ENCODE measurements at regions not wholly inside any gene's neighbourhood (a gene's known extent, or its start where the extent isn't known, plus 50 kb on each side); places are given as distances from the start of the nearest gene placed in this dataset.

DNA sequence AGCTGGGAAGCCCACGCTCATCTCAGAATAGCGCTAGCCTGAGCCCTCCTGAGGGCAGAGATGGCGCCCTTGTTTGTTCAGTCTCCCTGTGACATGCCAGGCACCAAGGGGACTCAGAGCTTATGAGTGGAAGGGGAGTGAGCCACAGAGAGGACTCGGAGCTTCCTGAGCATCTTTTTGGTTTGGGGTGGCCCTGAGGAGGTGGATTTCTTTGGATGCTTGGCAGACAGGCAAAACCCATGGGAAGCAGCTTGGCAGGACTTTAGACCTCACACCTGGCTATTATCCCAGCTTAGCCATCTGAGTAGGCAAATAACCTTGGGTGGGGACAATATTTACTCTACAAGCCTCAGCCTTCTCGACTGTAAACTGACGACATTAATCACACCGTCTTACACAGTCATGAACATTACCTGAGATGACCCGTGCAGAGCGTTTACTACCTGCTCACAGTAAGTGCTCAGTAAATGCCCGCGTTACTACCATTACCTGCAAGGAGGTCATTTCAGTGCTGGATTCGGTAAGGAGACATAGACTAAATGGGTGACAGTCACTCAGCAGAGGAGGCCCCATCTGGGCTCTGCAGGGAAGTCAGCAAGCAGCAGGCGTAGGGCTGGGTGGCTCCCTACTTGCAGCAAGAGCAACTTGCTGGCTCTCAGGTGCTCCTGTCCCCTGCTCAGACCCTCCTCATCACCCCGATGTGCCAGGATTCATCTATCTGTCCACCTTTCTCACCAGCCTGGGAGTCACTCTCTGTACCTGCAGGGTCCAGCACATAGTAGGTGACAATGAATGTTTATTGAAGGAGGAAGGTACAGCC lies 54.9 kb downstream of the KLHDC7A start:
- DNase-seq (ENCODE audit: low spot score): peak; percentile 44
- no peaks in the 10 kb centered on the region for H3K36me3 ChIP-seq
- no peaks in the 10 kb centered on the region for H3K27me3 ChIP-seq
- H3K4me1 ChIP-seq: no peaks in the 10 kb centered on the region
- H3K4me3 ChIP-seq: no peak overlapping the region
- H3K9me3 ChIP-seq: no peaks in the 10 kb centered on the region
- no peak for TF ChIP-seq CTCF (IDR thresholded peaks at IDR 0.05)
- no peak overlapping the region for H3K27ac ChIP-seq

DNA sequence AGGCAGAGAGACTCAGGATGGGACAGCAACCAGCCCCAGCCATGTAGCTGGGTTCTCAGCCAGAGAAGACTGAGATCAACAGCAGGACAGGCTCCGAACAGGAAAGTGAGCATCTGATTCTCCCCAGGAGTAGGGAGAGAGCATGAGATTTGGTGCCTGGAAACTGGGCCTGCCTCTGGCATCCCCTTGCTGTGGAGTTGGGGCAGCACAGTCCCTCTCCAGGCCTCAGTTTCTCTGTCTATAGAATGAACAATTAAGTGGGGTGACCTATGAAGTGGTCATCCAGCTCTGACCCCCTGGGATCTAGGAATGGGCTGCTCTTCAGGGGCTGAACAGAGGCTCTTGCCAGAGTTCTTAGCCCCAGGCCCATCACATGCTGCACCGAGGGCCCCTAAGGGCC lies 55.6 kb downstream of the KLHDC7A start:
- Histone ChIP-seq H3K4me1 (no peaks in the 10 kb centered on the region), H3K9me3 (no peaks in the 10 kb centered on the region), H3K27me3 (no peaks in the 10 kb centered on the region), H3K27ac (no peak overlapping the region), H3K4me3 (no peak overlapping the region), H3K36me3 (no peaks in the 10 kb centered on the region)
- DNase-seq (ENCODE audit: low spot score): no peak
- TF ChIP-seq CTCF (IDR thresholded peaks at IDR 0.05): no peak

DNA sequence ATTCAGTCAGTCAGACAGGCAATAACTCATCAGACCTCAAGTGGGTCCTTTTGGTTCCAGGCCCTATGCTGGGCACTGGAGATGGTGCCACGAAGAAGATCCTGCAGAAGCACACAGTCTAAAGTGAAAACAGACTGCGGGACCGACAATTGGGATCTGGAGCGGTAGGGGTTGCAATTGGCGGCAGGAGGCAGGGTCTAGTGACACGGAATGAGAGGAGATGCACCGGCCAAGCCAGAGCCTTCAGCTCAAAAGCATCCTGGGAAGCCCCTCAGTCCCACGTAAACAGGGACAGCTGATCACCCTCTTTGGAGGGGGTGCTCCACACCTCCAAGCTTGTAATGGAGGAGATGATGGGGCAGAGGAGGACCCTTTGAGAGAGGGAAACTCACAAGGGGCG lies 56.2 kb downstream of the KLHDC7A start:
- Histone ChIP-seq H3K27me3 (no peaks in the 10 kb centered on the region), H3K4me1 (no peaks in the 10 kb centered on the region), H3K27ac (no peak overlapping the region), H3K4me3 (no peak overlapping the region), H3K9me3 (no peaks in the 10 kb centered on the region), H3K36me3 (no peaks in the 10 kb centered on the region)
- no peak for DNase-seq (ENCODE audit: low spot score)
- no peak for TF ChIP-seq CTCF (IDR thresholded peaks at IDR 0.05)

DNA sequence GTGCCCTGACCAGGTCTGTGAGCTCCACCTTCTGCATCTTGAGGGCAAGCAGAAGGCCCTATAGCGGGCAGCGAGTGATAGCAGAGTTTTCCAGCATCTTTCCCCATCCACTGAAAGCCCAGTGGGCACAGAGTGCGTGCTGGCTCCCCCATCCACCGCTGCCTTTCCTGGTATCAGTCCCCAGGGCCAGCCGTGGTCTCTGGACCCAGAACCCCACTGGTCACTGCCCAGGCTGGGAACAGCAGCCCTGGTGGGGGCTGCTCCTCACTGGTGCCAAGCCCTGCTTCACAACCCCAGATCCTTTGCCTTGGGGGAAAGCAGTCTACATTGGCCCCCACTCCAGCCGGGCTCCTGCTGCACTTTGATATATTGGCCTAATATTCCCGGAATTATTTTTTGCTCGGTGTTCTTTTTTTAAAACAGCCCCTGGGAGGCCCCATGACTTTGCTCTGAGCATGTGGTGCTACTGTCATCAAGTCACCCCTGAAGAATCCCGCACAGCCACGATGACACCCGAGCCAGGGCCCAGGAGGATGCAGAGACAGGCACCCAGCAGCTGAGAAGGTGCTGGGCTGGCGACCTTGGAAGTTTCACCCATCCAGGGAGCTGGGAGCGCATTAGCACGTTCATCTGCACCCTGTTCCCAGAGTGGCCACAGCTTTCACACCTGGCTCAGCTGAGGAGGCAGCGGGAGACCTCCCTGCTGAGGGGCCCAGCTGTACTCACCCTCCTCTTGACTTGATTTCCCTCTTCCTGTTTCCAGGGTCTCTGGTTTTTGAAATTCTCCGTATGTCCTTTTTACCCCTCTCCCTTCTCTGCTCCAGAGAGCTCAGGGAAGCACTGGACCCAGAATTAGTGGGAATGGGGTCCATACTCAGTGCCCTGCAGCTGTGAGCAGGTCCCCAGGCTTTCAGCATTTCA lies 56.9 kb downstream of the KLHDC7A start:
- Histone ChIP-seq H3K4me3 (no peak overlapping the region), H3K4me1 (no peaks in the 10 kb centered on the region), H3K27ac (no peak overlapping the region), H3K27me3 (no peaks in the 10 kb centered on the region), H3K36me3 (no peaks in the 10 kb centered on the region), H3K9me3 (no peaks in the 10 kb centered on the region)
- peak; percentile 46 for DNase-seq (ENCODE audit: low spot score)
- TF ChIP-seq CTCF (IDR thresholded peaks at IDR 0.05): no peak

- TF ChIP-seq CTCF (IDR thresholded peaks at IDR 0.05): no peak
- H3K27me3 ChIP-seq: peaks cover 0 to 7% of the 10 kb centered on the region in 2 donors
- H3K9me3 ChIP-seq: peaks cover 0 to 9% of the 10 kb centered on the region in 2 donors
These were observed 58.4 kb downstream of the KLHDC7A start for GRCh38 chr1:18539171-18539570.

More at GRCh38 chr1:18539171-18539570, 58.4 kb downstream of the KLHDC7A start:
- H3K4me1 ChIP-seq: no peaks in the 10 kb centered on the region
- no peak overlapping the region for H3K27ac ChIP-seq
- H3K4me3 ChIP-seq: no peak overlapping the region
- peak; percentile 21 for DNase-seq (ENCODE audit: low spot score)
- no peaks in the 10 kb centered on the region for H3K36me3 ChIP-seq

All from right atrium auricular region (tissue), 2 donors.